Fibroblast of skin of back (primary cell): ENCODE measurements at regions not wholly inside any gene's neighbourhood (a gene's known extent, or its start where the extent isn't known, plus 50 kb on each side); places are given as distances from the start of the nearest gene placed in this dataset.
"Not testable (repeated sequence)": the region's sequence is repeated elsewhere in the genome, so short reads cannot be mapped to it uniquely, and the experiment has no call there.

Experiments
- DNase-seq: peaks from one replicate; pipeline ENCODE4 v3.0.0-alpha.2; 2013

GRCh38 chr14:71610797-71611196 lies 321.4 kb upstream of the RGS6 start:
- no peak for DNase-seq

- no peak for DNase-seq
These were observed 319.1 kb upstream of the RGS6 start for GRCh38 chr14:71613168-71613567.

- no peak for DNase-seq
These were observed 316.2 kb upstream of the RGS6 start for GRCh38 chr14:71616013-71616412.

GRCh38 chr14:71618047-71618446 lies 314.2 kb upstream of the RGS6 start:
- DNase-seq = no peak

GRCh38 chr14:71618716-71619115 lies 313.5 kb upstream of the RGS6 start:
- DNase-seq = no peak

- no peak for DNase-seq
These were observed 312.8 kb upstream of the RGS6 start for GRCh38 chr14:71619472-71619871.

- peak; percentile 69 for DNase-seq
These were observed 311.8 kb upstream of the RGS6 start for GRCh38 chr14:71620401-71620800.

- DNase-seq = no peak
These were observed 311.0 kb upstream of the RGS6 start for GRCh38 chr14:71621276-71621675.

- peak; percentile 30 for DNase-seq
These were observed 310.1 kb upstream of the RGS6 start for GRCh38 chr14:71621980-71622605.

- no peak for DNase-seq
These were observed 308.3 kb upstream of the RGS6 start for GRCh38 chr14:71623939-71624338.

- DNase-seq = no peak
These were observed 307.1 kb upstream of the RGS6 start for GRCh38 chr14:71625175-71625574.

GRCh38 chr14:71625891-71626701 lies 306.1 kb upstream of the RGS6 start:
- peak; percentile 70 for DNase-seq

- DNase-seq = no peak
These were observed 303.8 kb upstream of the RGS6 start for GRCh38 chr14:71628433-71628832.

GRCh38 chr14:71629250-71629649 lies 303.0 kb upstream of the RGS6 start:
- DNase-seq = no peak

- peak; percentile 52 for DNase-seq
These were observed 302.3 kb upstream of the RGS6 start for GRCh38 chr14:71629765-71630492.

GRCh38 chr14:71631030-71631429 lies 301.2 kb upstream of the RGS6 start:
- DNase-seq = not testable (repeated sequence)

- DNase-seq = no peak
These were observed 299.7 kb upstream of the RGS6 start for GRCh38 chr14:71632440-71632946.

- DNase-seq = no peak
These were observed 296.2 kb upstream of the RGS6 start for GRCh38 chr14:71636076-71636475.

- DNase-seq = no peak
These were observed 295.3 kb upstream of the RGS6 start for GRCh38 chr14:71636820-71637471.

GRCh38 chr14:71638523-71639196 lies 293.6 kb upstream of the RGS6 start:
- peak; percentile 72 for DNase-seq

GRCh38 chr14:71642715-71643114 lies 289.5 kb upstream of the RGS6 start:
- no peak for DNase-seq

- DNase-seq = no peak
These were observed 286.6 kb upstream of the RGS6 start for GRCh38 chr14:71645656-71646055.
